ENCODE measurements at regions not wholly inside any gene's neighbourhood (a gene's known extent, or its start where the extent isn't known, plus 50 kb on each side); places are given as distances from the start of the nearest gene placed in this dataset.

GRCh38 chr2:39873586-39873985 is 94.5 kb upstream of the THUMPD2 start:
- intact Hi-C loops (cut with DNase I), result no loop called here
- Histone ChIP-seq H3K4me1 (replicated peaks in 1 of 2) (no peaks in the 10 kb centered on the region), H3K27ac (no peak overlapping the region), H3K36me3 (replicated peaks in 1 of 2) (no peaks in the 10 kb centered on the region), H3K4me3 (no peak overlapping the region), H3K27me3 (no peaks in the 10 kb centered on the region), H3K9me3 (replicated peaks in 1 of 3) (no peaks in the 10 kb centered on the region)
- TF ChIP-seq CTCF (IDR thresholded peaks at IDR 0.05), result no peak
- TF ChIP-seq POLR2A (IDR thresholded peaks at IDR 0.05), result no peak
- WGBS, 4 donors, result 78 to 93% (median 92%) methylated on average over 3 of the region's 3 CpGs
- DNase-seq, result no peak

- H3K36me3 ChIP-seq (replicated peaks in 1 of 2), result no peaks in the 10 kb centered on the region
- H3K4me1 ChIP-seq (replicated peaks in 1 of 2), result no peaks in the 10 kb centered on the region
- TF ChIP-seq POLR2A (IDR thresholded peaks at IDR 0.05) (no peak), CTCF (IDR thresholded peaks at IDR 0.05) (no peak)
- 85 to 96% (median 91%) methylated on average over 2 of the region's 2 CpGs for WGBS, 4 donors
- intact Hi-C loops (cut with DNase I), result no loop called here
- no peaks in the 10 kb centered on the region for H3K9me3 ChIP-seq (replicated peaks in 1 of 3)
- H3K27ac ChIP-seq, result no peak overlapping the region
- DNase-seq, result no peak
- no peak overlapping the region for H3K4me3 ChIP-seq
- no peaks in the 10 kb centered on the region for H3K27me3 ChIP-seq
Measured at GRCh38 chr2:39872748-39873147, 93.7 kb upstream of the THUMPD2 start.

- WGBS, 4 donors, result 62 to 81% (median 71%) methylated on average over 5 to 7 of the region's 7 CpGs
- Histone ChIP-seq H3K27ac (no peak overlapping the region), H3K4me1 (replicated peaks in 1 of 2) (no peaks in the 10 kb centered on the region), H3K9me3 (replicated peaks in 1 of 3) (no peaks in the 10 kb centered on the region), H3K27me3 (no peaks in the 10 kb centered on the region), H3K36me3 (replicated peaks in 1 of 2) (no peaks in the 10 kb centered on the region), H3K4me3 (no peak overlapping the region)
- intact Hi-C loops (cut with DNase I), result no loop called here
- no peak for DNase-seq
- no peak for TF ChIP-seq CTCF (IDR thresholded peaks at IDR 0.05)
- TF ChIP-seq POLR2A (IDR thresholded peaks at IDR 0.05), result no peak
Measured at GRCh38 chr2:39871291-39871761, 92.3 kb upstream of the THUMPD2 start.

- Histone ChIP-seq H3K27me3 (no peaks in the 10 kb centered on the region), H3K4me3 (no peak overlapping the region), H3K9me3 (replicated peaks in 1 of 3) (no peaks in the 10 kb centered on the region), H3K27ac (no peak overlapping the region), H3K4me1 (replicated peaks in 1 of 2) (no peaks in the 10 kb centered on the region), H3K36me3 (replicated peaks in 1 of 2) (no peaks in the 10 kb centered on the region)
- no peak for DNase-seq
- 87 to 92% (median 90%) methylated on average over 3 of the region's 3 CpGs for WGBS, 4 donors
- TF ChIP-seq POLR2A (IDR thresholded peaks at IDR 0.05), result no peak
- TF ChIP-seq CTCF (IDR thresholded peaks at IDR 0.05), result no peak
- intact Hi-C loops (cut with DNase I), result no loop called here
Measured at GRCh38 chr2:39870871-39871270, 91.8 kb upstream of the THUMPD2 start.

Measured in adrenal gland (tissue), 9 donors.